HG02981 (cell line): ENCODE measurements at regions not wholly inside any gene's neighbourhood (a gene's known extent, or its start where the extent isn't known, plus 50 kb on each side); places are given as distances from the start of the nearest gene placed in this dataset.

ENCODE experiments used
- ATAC-seq: cut with Tn5 transposase; IDR thresholded peaks from one replicate; pipeline ENCODE4 v1.9.1; 2021; ENCODE audit warnings: mild to moderate bottlenecking, moderate library complexity; ENCODE audit not compliant: unreplicated experiment

DNA sequence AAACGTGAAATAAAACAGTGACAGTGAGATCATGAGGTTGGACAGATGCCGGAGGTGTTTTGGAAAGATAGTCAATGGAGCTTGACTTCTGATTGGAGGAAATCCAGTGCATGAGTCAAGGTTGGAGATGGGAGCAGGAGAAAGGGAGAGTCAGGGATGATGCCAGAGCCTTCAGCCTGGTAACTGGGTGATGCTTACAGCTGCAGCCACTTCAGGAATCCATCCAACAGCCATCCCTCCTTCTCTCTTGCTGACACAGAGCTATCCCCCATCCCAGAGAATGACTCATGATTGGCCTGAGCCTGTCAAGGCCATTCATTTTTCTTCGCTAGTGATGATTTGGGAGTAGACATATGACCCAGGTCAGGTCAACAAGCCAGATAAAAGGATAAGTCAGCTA is 112.8 kb downstream of the SAMD5 start:
- no peak for ATAC-seq

DNA sequence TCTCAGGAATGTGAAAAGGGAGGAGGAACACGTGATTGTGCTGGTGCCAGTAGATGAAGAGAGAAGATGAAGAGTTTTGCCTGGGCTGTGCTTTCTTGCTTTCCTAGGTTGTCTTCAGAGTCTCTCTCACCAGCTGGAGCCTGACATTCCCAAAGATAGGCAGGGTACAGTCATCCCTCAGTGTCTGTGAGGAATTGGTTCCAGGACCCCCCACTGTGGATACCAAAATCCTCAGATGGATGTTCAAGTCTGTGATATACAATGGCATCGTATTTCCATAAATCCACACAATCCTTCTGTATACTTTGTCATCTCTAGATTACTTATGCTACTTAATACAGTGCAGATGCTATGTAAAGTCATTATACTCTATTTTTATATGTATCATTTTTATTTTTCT is 113.5 kb downstream of the SAMD5 start:
- ATAC-seq, result no peak

DNA sequence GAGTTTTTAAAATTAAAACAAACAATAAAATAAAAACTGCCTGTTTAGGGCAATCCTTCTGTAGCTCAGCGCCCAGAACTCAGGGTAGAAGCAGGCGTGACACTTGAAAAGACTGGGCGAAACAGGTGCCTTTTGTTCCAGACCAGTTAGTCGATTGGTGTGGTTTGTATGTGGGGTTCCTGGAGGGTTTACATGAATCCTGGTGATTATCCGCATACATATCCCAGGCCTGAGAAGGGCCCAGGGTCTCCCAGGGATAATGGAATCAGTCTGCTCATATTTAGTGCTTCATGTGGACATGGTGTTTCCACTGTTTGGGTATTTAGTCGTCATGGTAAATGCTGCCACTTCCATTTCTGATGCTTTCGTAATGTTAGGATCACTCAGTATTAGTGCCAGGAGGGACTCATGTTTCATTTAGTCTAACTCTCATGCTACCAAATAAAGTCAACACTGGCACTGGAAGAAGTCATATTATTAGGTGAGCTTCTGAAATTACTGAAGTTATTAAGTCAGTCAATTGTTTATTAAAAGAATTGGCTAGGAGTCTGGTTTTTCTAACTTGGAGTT is 116.5 kb downstream of the SAMD5 start:
- ATAC-seq, result no peak

DNA sequence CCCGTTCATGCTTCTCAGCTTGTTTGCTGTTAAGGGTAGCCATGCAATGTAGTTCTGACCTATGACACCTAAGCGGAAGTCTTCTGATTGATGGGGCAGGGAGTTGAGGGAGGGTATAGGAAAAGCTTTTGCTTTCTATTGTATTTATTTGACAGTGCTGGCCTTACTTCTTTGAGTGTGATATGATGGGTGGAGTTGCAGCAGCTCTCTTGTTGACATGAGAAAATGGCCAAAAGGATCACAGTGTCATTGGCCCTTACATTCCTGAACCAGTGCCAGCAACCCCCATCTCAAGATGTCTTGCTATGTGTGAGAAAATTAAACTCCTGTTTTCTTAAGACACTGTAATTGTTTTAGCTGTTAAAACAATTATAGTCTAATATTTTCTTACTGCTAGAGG is 117.5 kb downstream of the SAMD5 start:
- no peak for ATAC-seq

DNA sequence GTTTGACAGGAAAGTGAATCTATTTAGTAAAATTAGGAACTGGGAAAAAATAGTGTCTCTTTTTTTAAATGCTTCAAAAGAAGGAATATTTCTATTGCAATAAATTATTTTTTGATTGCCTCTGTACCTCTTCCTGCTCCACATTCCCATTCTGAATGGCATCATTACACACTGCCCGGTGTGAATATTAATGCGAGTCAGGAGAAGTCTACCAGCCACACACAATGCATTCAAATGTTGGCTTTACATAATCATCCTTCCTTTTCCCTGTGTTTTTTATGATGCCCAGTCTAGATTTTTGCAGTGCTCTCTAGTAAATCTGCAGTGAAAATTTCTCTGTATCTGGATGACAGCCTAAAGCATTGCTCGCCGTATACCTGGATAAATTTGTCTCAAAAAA is 118.9 kb downstream of the SAMD5 start:
- no peak for ATAC-seq

DNA sequence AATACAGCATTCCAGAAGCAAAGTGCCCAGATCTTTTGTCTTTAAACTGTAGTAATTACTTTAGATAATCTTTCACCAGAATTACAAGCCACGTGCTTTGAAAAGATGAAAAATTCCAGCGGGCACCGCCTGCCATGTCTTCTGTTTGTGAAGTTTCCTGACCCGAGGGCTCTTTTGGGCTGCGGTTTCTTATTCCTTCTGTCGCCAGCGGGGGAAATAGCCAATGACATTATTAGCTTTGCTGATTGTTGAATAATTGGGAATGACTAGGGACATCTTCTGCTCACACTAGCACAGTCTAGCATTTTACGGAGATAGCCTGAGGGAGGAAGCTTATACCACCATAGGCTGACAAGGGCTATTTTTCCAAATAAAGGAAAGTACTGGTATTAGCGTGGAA is 124.7 kb downstream of the SAMD5 start:
- ATAC-seq, result no peak

DNA sequence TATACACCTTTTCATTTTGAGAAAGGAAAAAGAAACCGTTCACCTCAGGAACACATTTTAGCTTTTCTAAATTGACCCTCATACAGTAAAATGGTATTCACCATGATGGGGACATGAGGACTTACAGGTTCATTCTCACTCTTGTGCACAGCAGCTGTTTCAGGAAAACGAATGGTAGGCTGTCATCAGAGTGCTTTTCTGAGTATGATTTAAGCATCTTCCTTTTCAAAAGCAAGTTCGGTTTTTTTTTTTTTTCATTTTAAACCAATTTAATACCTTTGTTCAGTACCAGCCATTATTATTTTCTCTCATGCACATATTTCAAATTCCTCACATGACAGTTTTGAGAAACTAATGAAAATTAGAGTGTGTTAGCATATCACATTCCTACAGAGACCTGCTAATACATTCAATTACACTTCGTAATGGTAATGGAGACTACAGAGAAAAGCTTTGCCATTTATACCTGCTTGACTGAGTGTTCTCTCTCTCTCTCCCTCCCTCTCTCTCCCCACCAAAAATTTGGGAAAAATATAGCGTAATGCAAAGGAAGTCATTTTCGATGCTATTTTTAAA is 129.2 kb downstream of the SAMD5 start:
- no peak for ATAC-seq

DNA sequence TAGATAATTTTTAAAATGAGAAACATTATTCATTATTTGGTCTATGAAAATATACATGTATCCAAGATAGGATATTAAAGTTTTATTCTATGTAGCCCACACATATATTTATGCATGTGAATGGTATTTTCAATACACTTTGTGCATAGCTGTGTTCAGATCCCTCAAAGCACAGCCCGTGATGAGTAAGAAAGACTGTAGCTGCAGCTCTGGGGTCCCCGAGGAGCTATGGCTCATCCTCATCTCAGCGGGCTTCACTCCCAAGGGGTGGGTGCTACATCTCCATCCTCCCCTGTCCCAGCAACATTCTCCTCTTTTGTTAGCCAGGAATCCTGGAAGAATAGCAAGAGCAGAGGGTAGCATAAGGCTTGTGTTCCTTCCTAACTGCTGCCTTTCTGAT is 130.8 kb downstream of the SAMD5 start:
- no peak for ATAC-seq

DNA sequence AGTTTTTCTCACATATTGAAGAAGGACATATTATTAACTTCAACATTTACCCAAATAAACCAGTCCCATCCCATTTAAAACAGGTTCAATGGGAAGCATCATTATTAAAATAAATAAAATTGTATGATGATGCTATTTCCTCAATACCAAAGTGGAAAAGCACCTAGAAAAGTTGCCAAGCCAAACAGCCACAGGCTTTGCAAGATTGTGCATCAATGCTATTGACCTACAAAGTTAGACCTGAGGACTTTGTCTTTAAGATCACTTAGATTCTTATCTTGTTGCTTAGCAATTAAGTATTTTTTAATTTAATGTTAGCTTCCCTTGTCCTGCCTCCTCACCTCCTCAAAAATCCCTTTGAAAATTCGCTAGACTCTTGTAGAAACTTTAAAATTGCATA is 132.1 kb downstream of the SAMD5 start:
- ATAC-seq, result no peak

DNA sequence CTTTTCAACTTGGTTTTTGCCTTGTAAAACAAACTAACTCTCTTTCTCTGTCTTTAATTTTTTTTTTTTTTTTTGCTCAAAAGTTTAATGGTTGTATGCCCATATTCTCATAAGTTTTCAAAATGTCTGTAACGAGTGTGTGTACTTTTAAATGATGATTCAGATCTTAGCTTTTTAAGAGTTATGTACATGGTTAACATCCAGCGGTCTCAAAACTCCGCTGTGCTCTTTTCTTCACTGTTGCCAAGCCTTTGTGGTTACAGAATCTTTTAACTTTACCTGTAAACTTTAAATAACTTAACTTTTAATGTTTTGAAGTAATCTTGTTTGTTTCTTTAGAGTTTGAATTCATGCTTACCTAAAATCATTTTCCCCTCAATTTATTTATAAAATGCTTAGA is 133.0 kb downstream of the SAMD5 start:
- no peak for ATAC-seq

DNA sequence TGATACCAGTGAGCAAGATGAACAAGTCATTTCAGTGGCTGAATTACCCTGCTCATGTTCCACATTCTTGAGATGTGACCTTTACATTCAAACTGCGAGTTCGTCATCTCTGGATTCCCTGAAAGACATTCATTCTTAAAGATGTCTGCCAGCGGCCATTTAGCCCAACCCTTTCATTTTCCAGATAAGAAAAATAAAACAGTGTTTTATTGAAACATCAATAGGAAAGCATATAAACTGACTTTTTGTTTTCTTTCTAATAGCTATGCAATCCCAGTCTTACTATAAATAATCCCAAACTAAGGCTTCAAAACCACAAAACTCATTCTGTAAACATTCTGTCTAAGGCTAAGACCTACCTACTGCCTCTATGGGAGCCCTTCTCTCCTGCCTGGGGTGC is 134.0 kb downstream of the SAMD5 start:
- ATAC-seq, result no peak

DNA sequence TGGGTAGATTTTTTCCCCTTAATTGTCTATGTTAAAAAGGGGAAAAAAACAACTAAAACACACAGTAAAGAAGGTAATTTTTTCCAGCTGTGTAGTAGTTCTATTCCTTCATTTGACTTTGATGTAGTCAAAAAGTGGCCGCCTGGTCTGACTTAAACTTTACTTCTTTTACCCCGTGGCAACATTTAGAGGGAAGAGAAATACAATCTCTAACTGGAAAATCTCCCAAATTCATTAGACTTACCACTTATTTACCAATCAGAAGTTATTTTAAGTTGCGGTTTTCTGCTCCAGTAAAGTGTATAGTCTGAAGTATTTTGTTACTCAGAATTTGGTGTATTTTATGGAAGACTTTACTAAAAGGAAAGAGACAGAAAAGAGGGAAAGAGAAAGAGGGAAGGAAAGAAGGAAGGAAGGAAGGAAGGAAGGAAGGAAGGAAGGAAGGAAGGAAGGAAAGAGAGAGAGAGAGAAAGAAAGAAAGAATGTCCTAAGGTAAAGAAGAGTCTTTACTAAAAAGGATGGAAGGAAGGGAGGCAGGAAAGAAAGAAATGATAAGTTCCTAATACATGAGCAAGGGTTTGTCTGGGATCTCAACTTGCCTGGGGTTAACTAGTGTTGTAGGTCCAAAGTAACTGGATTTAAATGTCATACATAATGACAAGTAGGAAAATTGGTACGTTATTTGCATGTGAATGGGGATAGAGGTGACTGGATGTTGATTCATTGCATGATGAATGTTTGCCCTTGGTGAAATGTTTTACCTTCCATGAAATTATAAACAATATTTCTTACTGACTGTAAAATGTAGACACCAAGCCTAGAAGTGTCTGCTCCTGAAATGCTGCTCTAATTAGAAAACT is 135.1 kb downstream of the SAMD5 start:
- ATAC-seq, result no peak

DNA sequence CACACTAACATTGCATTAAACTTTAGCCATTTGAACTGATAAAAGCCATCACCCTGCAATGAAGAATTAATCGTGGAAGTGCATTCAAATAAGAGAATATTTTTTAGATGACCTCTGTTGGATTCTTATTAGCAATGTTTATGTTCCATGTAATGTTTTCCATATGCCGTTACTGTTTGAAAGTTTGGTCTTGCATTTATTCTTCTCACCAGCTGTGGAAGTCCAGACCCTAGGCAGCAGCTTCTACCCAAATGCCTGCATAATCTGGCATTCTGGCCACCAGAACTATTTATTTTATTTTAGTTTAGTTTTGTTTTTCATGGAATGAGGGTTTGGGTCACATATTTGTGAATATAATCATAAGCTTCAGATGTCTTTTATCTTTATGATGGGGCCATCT is 140.4 kb downstream of the SAMD5 start:
- ATAC-seq, result no peak

DNA sequence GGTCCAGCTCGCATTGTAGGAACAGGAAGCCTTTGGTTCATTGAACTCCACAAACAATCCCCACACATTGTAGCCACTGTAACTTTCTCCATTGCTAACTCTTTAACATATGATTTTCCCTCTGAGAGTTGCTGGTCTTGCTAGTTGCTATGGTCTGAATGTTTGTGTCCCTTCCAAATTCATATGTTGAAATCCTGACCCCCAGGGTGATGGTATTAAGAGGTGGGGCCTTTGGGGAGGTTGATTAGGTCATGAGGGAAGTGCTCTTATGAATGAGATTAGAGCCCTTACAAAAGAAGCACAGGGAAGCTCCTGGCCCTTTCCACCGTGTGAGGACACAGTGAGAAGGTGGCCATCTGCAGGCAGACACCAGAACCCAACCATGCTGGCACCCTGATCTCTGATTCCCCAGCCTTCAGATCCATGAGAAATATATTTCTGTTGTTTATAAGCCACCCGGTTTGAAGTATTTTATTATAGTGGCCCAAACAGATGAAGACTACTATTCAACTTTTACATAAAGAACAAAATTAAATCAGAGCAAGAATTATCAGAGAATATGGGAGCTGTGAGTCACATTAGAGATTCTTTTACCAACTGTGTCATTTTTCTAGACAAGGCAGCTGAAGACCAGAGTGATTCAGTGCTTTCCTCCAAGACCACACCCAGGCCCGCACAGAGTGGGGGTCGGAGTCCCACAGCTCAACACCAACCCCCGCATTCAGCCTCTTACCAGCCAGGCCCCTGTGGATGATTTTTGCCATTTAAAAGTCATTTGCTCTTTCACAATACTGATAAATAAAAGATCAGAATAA is 143.0 kb downstream of the SAMD5 start:
- no peak for ATAC-seq

DNA sequence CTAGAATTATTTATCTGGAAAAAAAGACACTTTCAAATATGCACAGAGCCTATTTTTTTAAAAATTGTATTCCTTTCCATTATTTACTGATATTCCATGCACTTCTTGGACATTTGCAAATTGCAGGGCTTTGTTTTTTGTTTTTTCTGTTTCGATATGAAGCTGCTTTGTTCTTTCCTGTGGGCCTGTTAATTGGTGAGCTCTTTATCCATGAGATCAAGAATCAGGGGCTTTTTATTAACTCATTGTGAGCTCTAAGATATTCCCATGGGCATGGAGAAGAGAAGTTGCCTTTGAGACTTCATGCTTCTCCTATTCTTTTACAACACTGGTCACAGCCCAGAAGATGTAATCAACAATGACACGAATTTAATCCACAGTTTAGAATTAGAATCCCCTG is 145.1 kb downstream of the SAMD5 start:
- no peak for ATAC-seq

DNA sequence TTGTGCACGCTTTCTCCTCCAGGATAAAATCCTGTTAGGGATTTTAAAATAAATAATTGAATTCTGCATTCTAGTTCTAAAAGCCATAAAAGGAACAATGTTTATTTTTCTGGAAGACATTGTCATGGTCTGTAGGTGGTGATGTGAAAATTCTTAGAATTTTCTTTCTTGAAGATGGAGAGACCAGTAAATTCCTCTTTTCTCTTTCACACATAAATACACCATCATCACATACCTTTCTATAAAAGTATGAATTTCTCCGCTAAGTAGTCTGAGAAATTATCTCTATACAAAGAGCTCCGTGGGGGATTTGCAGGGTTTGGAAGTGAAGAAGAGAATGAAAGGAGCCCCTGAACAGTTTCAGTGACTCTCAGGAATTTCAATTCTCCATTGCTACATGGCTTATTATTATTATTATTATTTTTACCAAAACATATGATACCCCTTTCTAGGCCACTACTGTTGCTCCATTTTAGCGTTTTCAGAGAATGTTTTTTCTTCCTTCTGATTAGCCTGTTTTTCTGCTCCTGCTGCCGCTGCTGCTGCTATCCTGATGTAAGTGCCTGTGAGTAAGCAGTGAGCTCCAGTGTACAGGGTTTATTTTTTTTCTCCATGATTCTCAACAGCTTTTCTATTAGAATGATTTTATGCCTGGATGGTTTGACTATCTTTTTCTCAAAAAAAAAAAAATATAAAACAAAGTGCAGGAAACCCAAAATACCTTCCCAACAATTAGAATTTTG is 145.8 kb downstream of the SAMD5 start:
- ATAC-seq, result no peak

DNA sequence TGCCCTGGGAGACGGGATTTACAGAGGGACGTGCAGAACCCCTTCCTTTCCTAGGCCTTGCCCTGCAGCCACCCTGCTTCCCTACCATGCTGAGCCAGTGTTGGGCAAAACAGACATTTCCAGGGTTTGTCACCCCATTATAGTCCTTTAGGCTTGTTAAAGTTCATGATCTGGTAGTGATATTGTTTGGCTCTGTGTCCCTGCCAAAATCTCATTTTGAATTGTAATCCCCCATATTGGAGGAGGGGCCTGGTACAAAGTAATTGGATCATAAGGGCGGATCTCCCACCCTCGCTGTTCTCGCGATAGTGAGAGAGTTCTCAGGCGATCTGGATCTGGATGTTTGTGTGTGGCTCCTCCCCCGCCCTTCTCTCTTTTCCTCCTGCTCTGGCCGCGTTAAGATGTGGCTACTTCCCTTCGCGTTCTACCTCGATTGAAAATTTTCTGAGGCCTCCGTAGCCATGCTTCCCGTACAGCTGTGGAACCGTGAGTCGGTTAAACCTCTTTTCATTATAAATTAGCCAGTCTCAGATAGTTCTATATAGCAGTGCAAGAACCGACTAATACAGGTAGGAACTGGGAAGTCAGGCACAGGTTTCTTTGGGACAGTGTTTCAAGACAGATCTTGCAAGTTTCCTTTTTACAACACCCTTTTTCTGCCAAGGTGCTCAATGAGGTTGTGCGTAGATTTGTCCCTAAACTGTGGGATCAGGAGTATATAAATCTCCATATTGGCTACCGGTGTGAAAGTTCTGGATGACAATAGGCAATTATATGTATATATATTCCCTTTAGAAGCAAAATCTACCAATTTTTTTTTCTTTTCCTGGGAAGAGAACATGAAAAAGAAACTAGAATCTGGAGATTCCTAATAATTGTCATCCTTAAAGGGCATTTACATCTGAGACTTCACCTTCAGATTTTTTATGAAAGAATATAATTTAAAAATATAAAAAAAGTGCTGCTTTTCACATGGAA is 152.1 kb downstream of the SAMD5 start:
- no peak for ATAC-seq

DNA sequence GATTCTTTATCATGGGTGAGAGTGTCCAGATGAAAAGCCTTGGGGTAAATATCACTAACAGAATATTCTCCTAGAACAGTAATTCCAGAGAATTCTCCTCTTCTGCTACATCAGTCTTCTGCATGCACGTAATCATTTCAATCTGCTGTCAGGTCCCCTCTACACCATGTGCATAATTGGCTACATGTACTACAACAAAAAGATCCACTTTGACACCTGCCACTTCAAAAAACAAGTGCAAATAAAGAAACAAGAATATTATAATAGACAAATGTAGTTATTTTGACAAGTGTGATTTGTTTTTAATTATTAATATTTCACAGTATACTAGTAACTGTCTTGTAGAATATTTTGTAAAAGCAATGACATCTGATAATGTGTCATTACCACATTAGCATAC is 154.2 kb downstream of the SAMD5 start:
- no peak for ATAC-seq

DNA sequence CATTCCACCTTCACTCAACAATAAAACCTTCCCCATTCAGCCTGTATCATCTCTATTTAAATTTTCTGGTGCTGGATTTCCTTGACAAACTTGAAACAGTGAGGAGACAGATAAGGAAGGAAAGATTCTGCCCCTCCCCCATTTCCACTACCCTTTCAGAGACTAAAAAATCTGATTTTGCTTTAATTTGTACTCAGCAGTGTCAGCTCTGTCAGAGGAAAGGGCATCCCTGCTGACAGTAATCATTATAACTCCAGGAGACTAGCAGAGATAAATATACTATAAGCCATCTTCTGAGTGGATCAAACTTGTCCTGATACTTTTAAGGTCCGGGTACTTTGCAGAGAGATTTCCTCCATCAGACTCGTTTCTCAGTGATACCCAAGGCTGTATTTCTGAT is 155.6 kb downstream of the SAMD5 start:
- ATAC-seq, result no peak

DNA sequence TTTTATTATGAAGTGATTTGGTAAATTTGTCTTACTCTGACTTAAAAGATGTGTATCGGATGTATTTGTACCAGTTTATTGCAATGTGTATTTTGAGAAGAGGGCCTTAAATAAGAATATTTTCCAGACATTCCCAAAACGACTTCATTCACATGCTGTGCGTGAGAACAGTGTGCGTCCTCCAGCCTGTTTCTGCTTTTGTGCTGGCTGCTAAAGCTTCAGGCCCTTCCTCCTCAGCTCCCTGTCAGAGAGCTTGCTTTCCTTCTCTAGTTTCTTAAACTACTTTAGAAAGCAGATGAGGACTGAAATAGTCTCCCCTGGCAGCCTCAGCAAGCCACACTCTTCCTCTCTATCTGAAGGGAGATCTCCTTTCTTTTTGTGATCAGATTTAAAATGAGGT is 157.8 kb downstream of the SAMD5 start:
- no peak for ATAC-seq
